Effector memory CD8-positive, alpha-beta T cell (primary cell): ENCODE measurements at regions not wholly inside any gene's neighbourhood (a gene's known extent, or its start where the extent isn't known, plus 50 kb on each side); places are given as distances from the start of the nearest gene placed in this dataset.

ENCODE experiments used
- ATAC-seq: fragments of 150-1000 bp; cut with Tn5 transposase; replicated peaks from 2 replicates; pipeline ENCODE4 v1.10.0; 2021; ENCODE audit warnings: mild to moderate bottlenecking, moderate library complexity
- DNase-seq, 3 experiments: peaks; one replicate each; pipeline ENCODE4 v3.0.0; 2021
- H3K27ac Mint-ChIP-seq, 2 donors: one replicate each; pipeline ENCODE4 v1.8.0; 2022; ENCODE audit warnings: mild to moderate bottlenecking in 2 of 2, mixed read lengths in 2 of 2, moderate library complexity in 2 of 2
- H3K27me3 Mint-ChIP-seq, 2 donors: one replicate each; pipeline ENCODE4 v1.8.0; 2022; ENCODE audit warnings: mixed read lengths in 2 of 2
- H3K36me3 Mint-ChIP-seq: one replicate; pipeline ENCODE4 v1.8.0; 2022; ENCODE audit warnings: mild to moderate bottlenecking, moderate library complexity, mixed read lengths; ENCODE audit not compliant: insufficient read depth
- H3K4me1 Mint-ChIP-seq, 2 donors: one replicate each; pipeline ENCODE4 v1.8.0; 2022; ENCODE audit warnings: low read depth in 2 of 2, mixed read lengths in 2 of 2
- H3K4me3 Mint-ChIP-seq, 2 donors: one replicate each; pipeline ENCODE4 v1.8.0; 2022; ENCODE audit warnings: mild to moderate bottlenecking in 2 of 2, mixed read lengths in 2 of 2, moderate library complexity in 2 of 2
- H3K9me3 Mint-ChIP-seq, 2 donors: one replicate each; pipeline ENCODE4 v1.8.0; 2022; ENCODE audit warnings: mixed read lengths in 2 of 2

GRCh38 chrX:124224528-124224927, 107.9 kb upstream of the TEX13D start:
- DNase-seq (no peak), ATAC-seq (peak; percentile 33)
- no peaks in the 10 kb centered on the region for H3K27me3 Mint-ChIP-seq
- H3K4me1 Mint-ChIP-seq, result peaks cover 20 to 34% of the 10 kb centered on the region in 2 donors
- H3K27ac Mint-ChIP-seq, result peak overlapping the region in 1 of 2 donors; percentile 79
- H3K36me3 Mint-ChIP-seq, result peaks cover 6% of the 10 kb centered on the region
- no peaks in the 10 kb centered on the region for H3K9me3 Mint-ChIP-seq
- peak overlapping the region in 1 of 2 donors; percentile 55 for H3K4me3 Mint-ChIP-seq

- Mint-ChIP-seq H3K27me3 (no peaks in the 10 kb centered on the region), H3K9me3 (no peaks in the 10 kb centered on the region), H3K4me3 (peak overlapping the region; percentile 51 to 78), H3K27ac (peak overlapping the region; percentile 79 to 83), H3K4me1 (peaks cover 14 to 28% of the 10 kb centered on the region in 2 donors), H3K36me3 (peaks cover 4% of the 10 kb centered on the region)
- DNase-seq (no peak), ATAC-seq (peak; percentile 56)
These were observed 106.3 kb upstream of the TEX13D start for GRCh38 chrX:124226129-124226528.

GRCh38 chrX:124228849-124229248, 103.6 kb upstream of the TEX13D start:
- H3K4me3 Mint-ChIP-seq, result no peak overlapping the region
- peaks cover 4% of the 10 kb centered on the region for H3K36me3 Mint-ChIP-seq
- peaks cover 7 to 14% of the 10 kb centered on the region in 2 donors for H3K4me1 Mint-ChIP-seq
- DNase-seq, result no peak
- no peak overlapping the region for H3K27ac Mint-ChIP-seq
- ATAC-seq, result no peak
- H3K27me3 Mint-ChIP-seq, result no peaks in the 10 kb centered on the region
- H3K9me3 Mint-ChIP-seq, result no peaks in the 10 kb centered on the region

GRCh38 chrX:124229374-124229773, 103.1 kb upstream of the TEX13D start:
- Mint-ChIP-seq H3K27ac (no peak overlapping the region), H3K9me3 (no peaks in the 10 kb centered on the region), H3K4me1 (peaks cover 6 to 14% of the 10 kb centered on the region in 2 donors)

GRCh38 chrX:124230655-124231450, 101.6 kb upstream of the TEX13D start:
- no peak for ATAC-seq
- peaks cover 4% of the 10 kb centered on the region for H3K36me3 Mint-ChIP-seq

More at GRCh38 chrX:124229374-124229773, 103.1 kb upstream of the TEX13D start:
- Mint-ChIP-seq H3K4me3 (no peak overlapping the region), H3K36me3 (peaks cover 4% of the 10 kb centered on the region), H3K27me3 (no peaks in the 10 kb centered on the region)
- DNase-seq (no peak), ATAC-seq (no peak)

GRCh38 chrX:124231451-124231759, 101.1 kb upstream of the TEX13D start:
- Mint-ChIP-seq H3K36me3 (peaks cover 4% of the 10 kb centered on the region), H3K4me1 (peaks cover 4 to 11% of the 10 kb centered on the region in 2 donors), H3K27ac (no peak overlapping the region), H3K4me3 (no peak overlapping the region), H3K9me3 (no peaks in the 10 kb centered on the region), H3K27me3 (no peaks in the 10 kb centered on the region)
- DNase-seq (no peak), ATAC-seq (no peak)

More at GRCh38 chrX:124230655-124231450, 101.6 kb upstream of the TEX13D start:
- peaks cover 6 to 14% of the 10 kb centered on the region in 2 donors for H3K4me1 Mint-ChIP-seq
- H3K4me3 Mint-ChIP-seq, result peak overlapping the region in 1 of 2 donors; percentile 13
- H3K27ac Mint-ChIP-seq, result no peak overlapping the region
- no peak for DNase-seq
- H3K9me3 Mint-ChIP-seq, result no peaks in the 10 kb centered on the region
- no peaks in the 10 kb centered on the region for H3K27me3 Mint-ChIP-seq

GRCh38 chrX:124232523-124233201, 99.8 kb upstream of the TEX13D start:
- Mint-ChIP-seq H3K27me3 (no peaks in the 10 kb centered on the region), H3K27ac (peak overlapping the region in 1 of 2 donors; percentile 44)
- no peak for ATAC-seq

GRCh38 chrX:124234348-124234747, 98.1 kb upstream of the TEX13D start:
- DNase-seq (no peak), ATAC-seq (no peak)
- Mint-ChIP-seq H3K4me3 (no peak overlapping the region), H3K27me3 (no peaks in the 10 kb centered on the region), H3K27ac (no peak overlapping the region), H3K4me1 (peaks cover 17 to 22% of the 10 kb centered on the region in 2 donors), H3K36me3 (no peaks in the 10 kb centered on the region), H3K9me3 (no peaks in the 10 kb centered on the region)

More at GRCh38 chrX:124232523-124233201, 99.8 kb upstream of the TEX13D start:
- DNase-seq, result no peak
- Mint-ChIP-seq H3K9me3 (no peaks in the 10 kb centered on the region), H3K4me3 (no peak overlapping the region), H3K4me1 (peaks cover 5 to 11% of the 10 kb centered on the region in 2 donors), H3K36me3 (no peaks in the 10 kb centered on the region)

GRCh38 chrX:124238268-124238667, 94.2 kb upstream of the TEX13D start:
- peak; percentile 50 for ATAC-seq
- DNase-seq, result no peak
- no peaks in the 10 kb centered on the region for H3K27me3 Mint-ChIP-seq
- H3K9me3 Mint-ChIP-seq, result no peaks in the 10 kb centered on the region
- peaks cover 20 to 29% of the 10 kb centered on the region in 2 donors for H3K4me1 Mint-ChIP-seq
- H3K36me3 Mint-ChIP-seq, result no peaks in the 10 kb centered on the region
- H3K27ac Mint-ChIP-seq, result peak overlapping the region in 1 of 2 donors; percentile 90
- peak overlapping the region in 1 of 2 donors; percentile 71 for H3K4me3 Mint-ChIP-seq

GRCh38 chrX:124239324-124239723, 93.1 kb upstream of the TEX13D start:
- H3K4me1 Mint-ChIP-seq, result peaks cover 20 to 29% of the 10 kb centered on the region in 2 donors
- H3K9me3 Mint-ChIP-seq, result no peaks in the 10 kb centered on the region
- no peaks in the 10 kb centered on the region for H3K36me3 Mint-ChIP-seq
- H3K27me3 Mint-ChIP-seq, result no peaks in the 10 kb centered on the region
- peak overlapping the region; percentile 80 to 90 for H3K27ac Mint-ChIP-seq
- peak overlapping the region; percentile 63 to 71 for H3K4me3 Mint-ChIP-seq
- ATAC-seq (peak; percentile 59), DNase-seq (no peak)

- Mint-ChIP-seq H3K9me3 (no peaks in the 10 kb centered on the region), H3K27ac (peak overlapping the region; percentile 80 to 90), H3K4me3 (peak overlapping the region; percentile 63 to 71), H3K27me3 (no peaks in the 10 kb centered on the region), H3K36me3 (no peaks in the 10 kb centered on the region), H3K4me1 (peaks cover 20 to 29% of the 10 kb centered on the region in 2 donors)
- peak; percentile 81 for ATAC-seq
- peak in 2 of 3 experiments; percentile 16 to 29 for DNase-seq
These were observed 92.5 kb upstream of the TEX13D start for GRCh38 chrX:124239911-124240310.

- peak overlapping the region; percentile 80 to 90 for H3K27ac Mint-ChIP-seq
- no peak for ATAC-seq
- H3K4me1 Mint-ChIP-seq, result peaks cover 20 to 29% of the 10 kb centered on the region in 2 donors
- H3K36me3 Mint-ChIP-seq, result no peaks in the 10 kb centered on the region
- no peaks in the 10 kb centered on the region for H3K27me3 Mint-ChIP-seq
- no peaks in the 10 kb centered on the region for H3K9me3 Mint-ChIP-seq
- peak overlapping the region; percentile 63 to 71 for H3K4me3 Mint-ChIP-seq
- no peak for DNase-seq
These were observed 92.0 kb upstream of the TEX13D start for GRCh38 chrX:124240422-124240821.

GRCh38 chrX:124242131-124242530, 90.3 kb upstream of the TEX13D start:
- no peak for DNase-seq
- no peaks in the 10 kb centered on the region for H3K36me3 Mint-ChIP-seq
- H3K4me1 Mint-ChIP-seq, result peaks cover 18 to 29% of the 10 kb centered on the region in 2 donors
- no peaks in the 10 kb centered on the region for H3K27me3 Mint-ChIP-seq
- no peak overlapping the region for H3K27ac Mint-ChIP-seq
- no peak overlapping the region for H3K4me3 Mint-ChIP-seq
- no peaks in the 10 kb centered on the region for H3K9me3 Mint-ChIP-seq
- no peak for ATAC-seq
